ENCODE measurements at regions not wholly inside any gene's neighbourhood (a gene's known extent, or its start where the extent isn't known, plus 50 kb on each side); places are given as distances from the start of the nearest gene placed in this dataset.
"Not testable (repeated sequence)": the region's sequence is repeated elsewhere in the genome, so short reads cannot be mapped to it uniquely, and the experiment has no call there.

GRCh38 chr4:138869631-138870030, 145.9 kb upstream of the NOCT start:
- Histone ChIP-seq H3K36me3 (ENCODE audit: control insufficient read depth, insufficient read depth, low read length) (no peaks in the 10 kb centered on the region), H3K27ac (ENCODE audit: low read depth, low read length) (no peak overlapping the region), H3K9ac (ENCODE audit: low read length) (no peak overlapping the region), H3K4me3 (ENCODE audit: low read depth, low read length) (no peak overlapping the region), H3K27me3 (ENCODE audit: control insufficient read depth, insufficient read depth, low read length) (no peaks in the 10 kb centered on the region), H3K4me1 (ENCODE audit: control insufficient read depth, insufficient read depth, low read length) (peaks cover 16% of the 10 kb centered on the region), H3K9me3 (ENCODE audit: control insufficient read depth, insufficient read depth, low read depth, low read length) (no peaks in the 10 kb centered on the region)

GRCh38 chr4:138869165-138869564, 146.4 kb upstream of the NOCT start:
- Histone ChIP-seq H3K27me3 (ENCODE audit: control insufficient read depth, insufficient read depth, low read length) (no peaks in the 10 kb centered on the region), H3K36me3 (ENCODE audit: control insufficient read depth, insufficient read depth, low read length) (no peaks in the 10 kb centered on the region), H3K9ac (ENCODE audit: low read length) (no peak overlapping the region), H3K4me1 (ENCODE audit: control insufficient read depth, insufficient read depth, low read length) (peaks cover 16% of the 10 kb centered on the region), H3K4me3 (ENCODE audit: low read depth, low read length) (no peak overlapping the region), H3K9me3 (ENCODE audit: control insufficient read depth, insufficient read depth, low read depth, low read length) (no peaks in the 10 kb centered on the region), H3K27ac (ENCODE audit: low read depth, low read length) (no peak overlapping the region)

GRCh38 chr4:138868562-138868961, 147.0 kb upstream of the NOCT start:
- Histone ChIP-seq H3K9ac (ENCODE audit: low read length) (no peak overlapping the region), H3K4me1 (ENCODE audit: control insufficient read depth, insufficient read depth, low read length) (peaks cover 16% of the 10 kb centered on the region), H3K36me3 (ENCODE audit: control insufficient read depth, insufficient read depth, low read length) (no peaks in the 10 kb centered on the region), H3K27ac (ENCODE audit: low read depth, low read length) (no peak overlapping the region), H3K9me3 (ENCODE audit: control insufficient read depth, insufficient read depth, low read depth, low read length) (no peaks in the 10 kb centered on the region), H3K4me3 (ENCODE audit: low read depth, low read length) (no peak overlapping the region), H3K27me3 (ENCODE audit: control insufficient read depth, insufficient read depth, low read length) (no peaks in the 10 kb centered on the region)

- H3K4me3 ChIP-seq (ENCODE audit: low read depth, low read length) = no peak overlapping the region
- peaks cover 16% of the 10 kb centered on the region for H3K4me1 ChIP-seq (ENCODE audit: control insufficient read depth, insufficient read depth, low read length)
Observed at GRCh38 chr4:138867404-138867803, 148.2 kb upstream of the NOCT start.

GRCh38 chr4:138866314-138866713, 149.3 kb upstream of the NOCT start:
- Histone ChIP-seq H3K4me1 (ENCODE audit: control insufficient read depth, insufficient read depth, low read length) (peaks cover 9% of the 10 kb centered on the region), H3K27ac (ENCODE audit: low read depth, low read length) (no peak overlapping the region), H3K9me3 (ENCODE audit: control insufficient read depth, insufficient read depth, low read depth, low read length) (no peaks in the 10 kb centered on the region), H3K4me3 (ENCODE audit: low read depth, low read length) (no peak overlapping the region), H3K27me3 (ENCODE audit: control insufficient read depth, insufficient read depth, low read length) (no peaks in the 10 kb centered on the region), H3K36me3 (ENCODE audit: control insufficient read depth, insufficient read depth, low read length) (no peaks in the 10 kb centered on the region), H3K9ac (ENCODE audit: low read length) (no peak overlapping the region)

More at GRCh38 chr4:138867404-138867803, 148.2 kb upstream of the NOCT start:
- Histone ChIP-seq H3K27me3 (ENCODE audit: control insufficient read depth, insufficient read depth, low read length) (no peaks in the 10 kb centered on the region), H3K9ac (ENCODE audit: low read length) (no peak overlapping the region), H3K27ac (ENCODE audit: low read depth, low read length) (no peak overlapping the region), H3K36me3 (ENCODE audit: control insufficient read depth, insufficient read depth, low read length) (no peaks in the 10 kb centered on the region), H3K9me3 (ENCODE audit: control insufficient read depth, insufficient read depth, low read depth, low read length) (no peaks in the 10 kb centered on the region)

GRCh38 chr4:138865765-138866164, 149.8 kb upstream of the NOCT start:
- Histone ChIP-seq H3K4me1 (ENCODE audit: control insufficient read depth, insufficient read depth, low read length) (peaks cover 6% of the 10 kb centered on the region; the same call in 1 of the 2 replicates), H3K4me3 (ENCODE audit: low read depth, low read length) (no peak overlapping the region), H3K36me3 (ENCODE audit: control insufficient read depth, insufficient read depth, low read length) (no peaks in the 10 kb centered on the region), H3K27ac (ENCODE audit: low read depth, low read length) (no peak overlapping the region), H3K27me3 (ENCODE audit: control insufficient read depth, insufficient read depth, low read length) (no peaks in the 10 kb centered on the region), H3K9ac (ENCODE audit: low read length) (no peak overlapping the region), H3K9me3 (ENCODE audit: control insufficient read depth, insufficient read depth, low read depth, low read length) (no peaks in the 10 kb centered on the region)

- no peak overlapping the region for H3K9ac ChIP-seq (ENCODE audit: low read length)
- H3K27ac ChIP-seq (ENCODE audit: low read depth, low read length) = no peak overlapping the region
- no peaks in the 10 kb centered on the region for H3K9me3 ChIP-seq (ENCODE audit: control insufficient read depth, insufficient read depth, low read depth, low read length)
- no peaks in the 10 kb centered on the region for H3K36me3 ChIP-seq (ENCODE audit: control insufficient read depth, insufficient read depth, low read length)
- H3K4me3 ChIP-seq (ENCODE audit: low read depth, low read length) = no peak overlapping the region
- H3K4me1 ChIP-seq (ENCODE audit: control insufficient read depth, insufficient read depth, low read length) = peaks cover 2% of the 10 kb centered on the region; the same call in 1 of the 2 replicates
- H3K27me3 ChIP-seq (ENCODE audit: control insufficient read depth, insufficient read depth, low read length) = no peaks in the 10 kb centered on the region
Observed at GRCh38 chr4:138864961-138865720, 150.4 kb upstream of the NOCT start.

- Histone ChIP-seq H3K9me3 (ENCODE audit: control insufficient read depth, insufficient read depth, low read depth, low read length) (no peaks in the 10 kb centered on the region), H3K27ac (ENCODE audit: low read depth, low read length) (no peak overlapping the region), H3K4me1 (ENCODE audit: control insufficient read depth, insufficient read depth, low read length) (peaks cover 2% of the 10 kb centered on the region; the same call in 1 of the 2 replicates), H3K9ac (ENCODE audit: low read length) (no peak overlapping the region), H3K36me3 (ENCODE audit: control insufficient read depth, insufficient read depth, low read length) (no peaks in the 10 kb centered on the region), H3K27me3 (ENCODE audit: control insufficient read depth, insufficient read depth, low read length) (no peaks in the 10 kb centered on the region), H3K4me3 (ENCODE audit: low read depth, low read length) (no peak overlapping the region)
Observed at GRCh38 chr4:138863160-138863559, 152.4 kb upstream of the NOCT start.

GRCh38 chr4:138861135-138861534, 154.4 kb upstream of the NOCT start:
- H3K9ac ChIP-seq (ENCODE audit: low read length) = no peak overlapping the region
- no peaks in the 10 kb centered on the region for H3K9me3 ChIP-seq (ENCODE audit: control insufficient read depth, insufficient read depth, low read depth, low read length)

GRCh38 chr4:138860357-138860756, 155.2 kb upstream of the NOCT start:
- not testable (repeated sequence) for H3K36me3 ChIP-seq (ENCODE audit: control insufficient read depth, insufficient read depth, low read length); H3K9ac ChIP-seq (ENCODE audit: low read length); H3K4me3 ChIP-seq (ENCODE audit: low read depth, low read length); H3K9me3 ChIP-seq (ENCODE audit: control insufficient read depth, insufficient read depth, low read depth, low read length); H3K27ac ChIP-seq (ENCODE audit: low read depth, low read length); H3K4me1 ChIP-seq (ENCODE audit: control insufficient read depth, insufficient read depth, low read length); H3K27me3 ChIP-seq (ENCODE audit: control insufficient read depth, insufficient read depth, low read length)

More at GRCh38 chr4:138861135-138861534, 154.4 kb upstream of the NOCT start:
- no peak overlapping the region for H3K4me3 ChIP-seq (ENCODE audit: low read depth, low read length)
- no peak overlapping the region for H3K27ac ChIP-seq (ENCODE audit: low read depth, low read length)
- H3K27me3 ChIP-seq (ENCODE audit: control insufficient read depth, insufficient read depth, low read length) = no peaks in the 10 kb centered on the region
- peaks cover 2% of the 10 kb centered on the region; the same call in 1 of the 2 replicates for H3K4me1 ChIP-seq (ENCODE audit: control insufficient read depth, insufficient read depth, low read length)
- no peaks in the 10 kb centered on the region for H3K36me3 ChIP-seq (ENCODE audit: control insufficient read depth, insufficient read depth, low read length)

- Histone ChIP-seq H3K4me1 (ENCODE audit: control insufficient read depth, insufficient read depth, low read length) (no peaks in the 10 kb centered on the region), H3K9ac (ENCODE audit: low read length) (no peak overlapping the region), H3K27me3 (ENCODE audit: control insufficient read depth, insufficient read depth, low read length) (no peaks in the 10 kb centered on the region), H3K4me3 (ENCODE audit: low read depth, low read length) (no peak overlapping the region), H3K36me3 (ENCODE audit: control insufficient read depth, insufficient read depth, low read length) (no peaks in the 10 kb centered on the region), H3K27ac (ENCODE audit: low read depth, low read length) (no peak overlapping the region), H3K9me3 (ENCODE audit: control insufficient read depth, insufficient read depth, low read depth, low read length) (0 out of 2 replicates have a peak, but pooled peaks cover 5% of the 10 kb centered on the region)
Observed at GRCh38 chr4:138859254-138859653, 156.3 kb upstream of the NOCT start.

All from HUES6 (cell line).